Activated CD4-positive, alpha-beta T cell treated with anti-CD3 and anti-CD28 coated beads for 48 hours (primary cell): ENCODE measurements at regions not wholly inside any gene's neighbourhood (a gene's known extent, or its start where the extent isn't known, plus 50 kb on each side); places are given as distances from the start of the nearest gene placed in this dataset.

Source experiments
- DNase-seq: peaks from one replicate; pipeline ENCODE4 v3.0.0-alpha.2; 2020

GRCh38 chr17:36869856-36870719, 67.2 kb upstream of the LHX1 start:
- DNase-seq = no peak

GRCh38 chr17:36870720-36870999, 66.6 kb upstream of the LHX1 start:
- no peak for DNase-seq

DNA sequence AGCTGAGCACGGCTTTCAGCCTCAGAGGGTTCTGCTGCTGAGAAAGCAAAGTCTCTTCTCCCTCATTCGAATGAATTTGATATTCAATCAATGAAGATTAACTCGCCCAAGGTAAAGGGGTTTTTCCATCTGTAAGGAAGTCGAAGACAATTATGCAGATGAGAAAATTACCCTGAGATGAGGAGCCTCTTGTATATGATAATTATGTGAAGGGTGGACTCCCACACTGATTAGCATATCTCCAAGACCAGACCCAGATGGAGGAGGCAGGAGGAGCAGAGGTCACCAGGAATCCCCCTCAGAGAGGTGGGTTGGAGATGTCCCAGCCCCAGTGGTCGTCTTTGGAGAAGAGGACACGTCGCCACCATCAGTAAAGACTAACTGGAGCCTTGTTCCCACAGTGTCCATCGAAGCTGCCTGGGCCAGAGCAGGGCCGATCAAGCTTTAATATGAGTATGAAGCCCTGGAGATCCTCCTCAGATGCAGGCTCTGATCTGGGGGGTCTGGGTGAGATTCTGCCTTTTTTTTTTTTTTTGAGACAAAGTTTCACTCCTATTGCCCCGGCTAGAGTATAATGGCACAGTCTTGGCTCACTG, 61.5 kb upstream of the LHX1 start:
- no peak for DNase-seq

DNA sequence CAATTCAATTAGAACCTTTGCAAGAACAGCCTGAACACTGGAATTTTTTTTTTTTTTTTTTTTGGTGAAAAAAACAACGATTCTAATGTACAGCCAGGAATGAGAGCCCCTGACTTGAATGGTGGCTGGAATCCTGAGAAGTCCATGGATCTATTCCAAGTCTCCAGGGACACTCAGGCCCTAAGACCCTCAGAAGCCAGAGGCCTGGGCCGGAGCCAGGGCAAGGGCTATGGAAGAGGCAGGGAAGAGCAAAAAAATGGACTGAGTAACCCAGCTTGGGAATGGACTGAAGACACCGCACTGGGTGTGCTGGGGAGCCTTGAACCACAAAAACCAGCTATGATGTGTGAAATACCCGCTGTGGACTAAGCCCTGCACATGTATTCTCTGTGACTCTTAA, 60.3 kb upstream of the LHX1 start:
- DNase-seq = no peak

GRCh38 chr17:36877771-36878170, 59.5 kb upstream of the LHX1 start:
- peak; percentile 33 for DNase-seq

DNA sequence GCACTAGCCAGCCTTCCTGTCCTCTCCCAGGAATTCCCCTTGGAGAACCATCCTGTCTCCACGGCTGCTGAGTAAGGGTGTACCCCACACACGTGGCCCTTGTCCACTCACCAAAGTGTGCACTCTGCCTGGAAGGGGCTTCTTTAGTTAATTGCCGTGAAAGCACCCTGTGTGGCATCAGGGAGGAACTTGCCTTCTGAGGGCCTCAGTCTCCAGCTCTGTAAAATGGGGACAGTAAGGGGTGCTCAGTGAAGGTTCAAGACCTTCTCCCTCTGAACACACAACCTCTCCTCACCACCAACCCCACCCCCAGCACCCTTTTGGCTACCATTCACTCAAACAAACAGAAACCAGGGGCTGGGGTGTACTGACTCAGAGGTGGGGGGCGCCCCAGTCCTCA, 59.1 kb upstream of the LHX1 start:
- DNase-seq = no peak

- DNase-seq = no peak
Observed at GRCh38 chr17:36879027-36879426, 58.2 kb upstream of the LHX1 start.

DNA sequence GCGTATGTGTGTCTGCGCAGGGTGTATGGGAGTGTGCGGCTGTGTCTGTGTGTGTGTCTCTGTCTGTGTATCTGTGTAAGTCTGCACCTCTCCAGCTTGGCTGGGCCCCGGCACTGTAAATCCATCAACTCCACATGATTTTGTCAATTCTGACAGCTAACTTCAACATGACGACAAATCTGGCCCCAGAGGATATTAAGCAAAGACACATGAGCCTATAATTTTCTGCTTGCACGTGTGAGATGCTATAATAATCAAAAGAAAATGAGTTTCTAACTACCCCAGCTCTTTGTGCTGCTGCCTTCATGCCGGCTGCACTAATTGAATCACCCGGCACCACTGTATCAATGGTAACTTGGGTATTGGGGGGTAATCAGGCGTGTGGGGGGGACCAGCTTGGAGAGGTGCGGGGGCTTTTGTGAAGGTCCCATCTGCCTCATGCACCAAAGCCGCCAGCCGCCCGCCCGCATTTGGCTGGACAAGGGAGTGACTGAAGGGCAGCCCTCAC, 57.6 kb upstream of the LHX1 start:
- no peak for DNase-seq

DNA sequence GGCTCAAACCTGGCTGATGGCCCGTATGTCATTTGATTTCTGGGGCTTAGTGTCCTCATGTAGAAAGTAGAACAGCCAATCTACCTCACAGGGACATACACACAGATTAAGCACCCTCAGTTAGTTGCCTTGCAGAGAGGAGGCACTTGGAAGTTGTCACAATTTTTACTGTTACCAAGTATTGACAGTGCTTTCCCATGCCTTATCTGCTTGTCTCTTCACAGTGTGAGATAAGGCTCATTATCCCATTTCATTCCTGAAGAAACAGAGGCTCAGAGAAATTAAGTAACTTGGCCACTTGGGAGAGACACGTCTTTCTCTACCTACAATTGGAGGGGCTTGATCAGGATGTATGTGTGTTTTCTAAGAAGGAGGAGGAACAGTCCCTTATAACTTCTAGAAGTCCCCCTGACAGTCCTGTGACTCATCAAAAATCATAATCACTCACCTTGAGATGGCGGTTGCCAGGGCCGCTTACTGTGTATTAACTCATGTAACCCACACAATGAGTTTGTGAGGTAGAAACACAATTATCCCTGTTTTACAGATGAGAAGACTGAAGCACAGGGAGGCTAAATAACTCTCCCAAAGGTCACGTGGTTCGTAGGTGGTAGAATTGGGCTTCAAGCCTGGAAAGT, 56.9 kb upstream of the LHX1 start:
- DNase-seq = peak; percentile 12

DNA sequence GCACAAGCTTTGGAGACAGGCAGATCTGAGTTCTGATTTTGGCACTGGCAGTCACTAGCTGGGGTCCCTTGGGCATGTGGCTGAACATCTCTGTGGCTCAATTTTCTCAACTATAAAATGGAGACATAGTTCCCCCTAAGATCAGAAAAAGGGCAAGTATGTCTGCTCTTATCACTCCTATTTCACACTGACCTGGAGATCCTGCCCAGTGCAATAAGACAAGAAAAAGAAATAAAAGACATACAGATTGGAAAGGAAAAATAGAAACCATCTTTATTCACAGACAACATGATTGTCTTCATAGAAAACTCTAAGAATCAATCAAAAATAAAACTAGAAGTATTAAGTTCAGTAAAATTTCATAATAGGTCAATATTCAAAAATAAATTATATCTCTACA, 56.0 kb upstream of the LHX1 start:
- DNase-seq = no peak

DNA sequence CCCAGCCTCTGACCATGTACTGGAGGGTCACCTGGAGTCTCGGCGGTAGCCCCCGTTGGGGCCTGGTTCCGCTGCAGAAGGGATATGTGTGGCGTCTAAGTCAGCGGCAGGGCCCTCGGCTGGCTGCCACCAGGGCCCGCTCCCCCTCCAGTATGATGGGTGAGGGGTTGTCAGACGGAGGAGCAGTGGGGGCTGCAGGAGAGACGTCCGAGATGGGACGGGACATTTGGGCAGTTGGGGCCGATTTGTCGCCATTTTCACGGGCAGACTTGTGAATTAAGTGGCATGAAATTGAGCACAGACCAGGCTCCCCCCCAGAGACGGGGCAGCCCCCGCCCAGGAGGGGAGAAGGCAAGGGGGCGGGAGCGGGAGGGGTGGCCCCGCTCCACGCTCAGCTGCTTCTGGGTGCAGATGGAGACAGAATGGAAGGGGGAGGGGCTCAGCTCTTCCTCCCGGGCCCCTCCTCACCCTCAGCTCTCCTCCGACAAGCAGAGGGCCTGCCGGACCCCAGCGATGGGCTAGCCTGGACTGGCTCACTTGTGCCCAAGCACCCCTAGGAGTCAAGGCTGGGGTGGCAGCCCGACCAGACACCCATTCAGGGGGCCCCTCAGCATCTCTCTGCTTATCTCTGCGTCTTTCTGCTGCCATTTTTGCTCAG, 52.7 kb upstream of the LHX1 start:
- no peak for DNase-seq

DNA sequence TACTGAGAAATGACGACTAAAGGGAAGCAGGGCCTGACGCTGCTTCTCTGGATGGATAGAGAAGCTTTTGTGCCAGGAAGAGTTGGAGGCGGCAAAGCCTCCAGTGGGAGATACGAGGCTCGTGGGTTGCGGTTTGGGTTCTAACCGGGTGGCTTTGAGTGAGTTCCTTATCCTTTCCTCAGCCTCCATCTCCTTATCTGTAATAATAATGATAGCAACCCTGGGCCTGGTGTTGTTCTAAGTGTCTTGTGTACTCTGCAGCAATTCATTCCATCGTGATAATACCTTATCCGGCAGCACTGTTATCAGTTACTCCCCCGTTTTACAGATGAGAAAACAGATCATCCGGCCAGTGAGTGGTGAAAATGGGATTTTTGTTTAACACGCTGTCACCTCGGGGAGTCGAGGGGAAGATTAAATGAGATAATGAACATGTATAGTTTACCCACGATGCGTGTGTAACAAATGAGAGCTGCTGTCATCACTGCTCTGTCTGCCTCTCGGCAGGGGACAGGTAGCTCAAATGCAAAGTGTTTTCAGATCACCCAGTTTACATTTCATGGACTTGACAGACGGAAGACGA, 52.0 kb upstream of the LHX1 start:
- no peak for DNase-seq

GRCh38 chr17:36885771-36886377, 51.4 kb upstream of the LHX1 start:
- no peak for DNase-seq
